IPS DF 4.7 (cell line): ENCODE measurements at regions not wholly inside any gene's neighbourhood (a gene's known extent, or its start where the extent isn't known, plus 50 kb on each side); places are given as distances from the start of the nearest gene placed in this dataset.
"Not testable (repeated sequence)": the region's sequence is repeated elsewhere in the genome, so short reads cannot be mapped to it uniquely, and the experiment has no call there.

Experiments
- DNase-seq: peaks from one replicate; pipeline ENCODE4 v3.0.0-alpha.2; 2013; ENCODE audit warnings: low spot score; ENCODE audit errors: extremely low read depth

DNA sequence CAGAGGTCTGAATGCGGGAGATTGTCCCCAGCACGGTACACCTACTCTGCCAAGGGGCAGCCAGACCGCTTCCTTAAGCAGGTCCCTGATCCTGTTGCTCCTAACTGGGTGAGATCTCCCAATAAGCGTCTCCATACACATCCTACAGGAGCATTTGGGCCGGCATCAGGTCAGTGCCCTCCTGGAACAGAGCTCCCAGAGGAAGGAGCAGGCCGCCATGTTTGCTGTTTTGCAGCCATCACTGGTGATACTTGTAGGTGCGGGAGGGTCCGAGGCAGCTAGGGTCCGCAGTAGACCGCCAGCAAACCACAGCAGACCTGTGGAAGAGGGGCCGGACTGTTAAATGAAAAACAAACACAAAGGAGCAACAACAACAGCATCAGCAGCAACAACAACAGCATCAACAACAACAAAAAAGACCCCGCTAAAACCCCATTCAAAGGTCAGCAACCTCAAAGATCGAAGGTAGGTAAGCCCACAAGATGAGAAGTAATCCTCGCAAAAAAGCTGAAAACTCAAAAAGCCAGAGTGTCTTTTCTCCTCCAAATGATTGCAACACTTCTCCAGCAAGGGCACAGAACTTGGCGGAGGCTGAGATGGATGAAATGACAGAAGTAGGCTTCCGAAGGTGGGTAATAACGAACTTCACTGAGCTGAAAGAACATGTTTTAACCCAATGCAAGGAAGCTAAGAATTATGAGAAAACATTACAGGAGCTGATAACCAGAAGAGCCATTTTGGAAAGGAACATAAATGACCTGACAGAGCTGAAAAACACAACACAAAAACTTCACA is 79.0 kb upstream of the CDH7 start:
- no peak for DNase-seq

DNA sequence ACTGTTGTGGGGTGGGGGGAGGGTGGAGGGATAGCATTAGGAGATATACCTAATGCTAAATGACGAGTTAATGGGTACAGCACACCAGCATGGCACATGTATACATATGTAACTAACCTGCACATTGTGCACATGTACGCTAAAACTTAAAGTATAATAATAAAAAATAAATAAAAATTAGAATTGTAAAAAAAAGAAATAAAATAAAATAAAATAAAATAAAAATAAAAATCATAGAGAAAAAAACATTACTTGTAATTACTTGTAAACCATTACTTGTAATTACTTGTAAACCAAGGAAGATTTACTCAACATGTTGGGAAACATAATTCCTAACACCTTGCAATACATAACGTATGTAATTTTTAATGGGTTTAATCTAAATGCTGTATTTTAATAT is 80.7 kb upstream of the CDH7 start:
- DNase-seq: not testable (repeated sequence)

DNA sequence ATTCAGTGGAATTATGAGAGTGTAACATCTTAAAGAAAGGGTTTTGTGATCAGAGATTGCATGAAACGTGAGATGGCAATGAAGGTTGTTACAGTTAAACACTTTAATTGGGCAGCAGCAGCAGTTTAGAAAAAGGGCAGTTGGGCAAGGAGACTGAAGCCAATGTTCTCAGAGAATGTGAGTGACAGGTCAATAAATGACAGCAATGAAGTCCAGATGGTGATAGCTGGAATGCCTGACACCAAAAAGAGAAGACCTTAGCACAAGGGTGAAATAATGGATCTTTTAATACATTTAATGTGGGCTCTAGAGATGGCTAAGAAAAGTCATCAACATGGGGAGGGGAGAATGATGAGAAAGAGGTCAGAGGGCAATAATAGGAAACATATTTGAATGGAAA is 89.4 kb upstream of the CDH7 start:
- no peak for DNase-seq

DNA sequence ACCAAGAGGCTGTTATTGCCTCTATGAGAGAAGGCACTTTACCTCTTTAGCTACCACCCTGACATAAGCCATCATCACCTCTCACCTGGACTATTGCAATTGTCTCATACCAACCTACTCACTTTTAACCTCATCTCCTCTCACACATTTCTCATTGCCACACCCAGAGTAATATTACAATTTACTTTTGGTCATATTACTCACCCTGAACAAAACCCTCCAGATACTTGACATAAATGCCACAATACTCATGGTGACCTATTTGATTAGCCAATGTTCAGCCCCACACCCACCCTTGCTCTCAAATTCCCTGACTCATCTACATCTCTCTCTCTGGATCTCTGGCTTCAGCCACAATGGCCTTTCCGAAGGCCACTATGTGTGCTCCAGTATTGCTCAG is 90.9 kb upstream of the CDH7 start:
- no peak for DNase-seq

DNA sequence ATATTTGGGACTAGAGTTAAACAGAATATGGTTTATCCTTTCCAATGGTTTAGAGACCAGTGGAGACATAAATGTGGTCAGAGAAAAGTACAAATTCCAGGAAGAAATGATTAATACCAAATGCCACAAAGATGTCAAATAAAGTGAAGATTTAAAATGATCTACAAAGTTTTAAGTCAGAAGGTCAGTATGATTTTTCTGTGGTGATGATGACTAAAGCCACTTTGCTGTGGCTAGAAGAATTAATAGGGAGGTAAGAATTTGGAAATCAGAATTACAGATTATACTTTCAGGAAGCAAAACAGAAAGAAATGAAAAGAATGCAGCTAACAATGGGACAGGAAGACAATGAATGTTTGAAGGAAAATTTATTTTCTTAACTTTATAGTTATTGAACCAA is 91.5 kb upstream of the CDH7 start:
- no peak for DNase-seq

DNA sequence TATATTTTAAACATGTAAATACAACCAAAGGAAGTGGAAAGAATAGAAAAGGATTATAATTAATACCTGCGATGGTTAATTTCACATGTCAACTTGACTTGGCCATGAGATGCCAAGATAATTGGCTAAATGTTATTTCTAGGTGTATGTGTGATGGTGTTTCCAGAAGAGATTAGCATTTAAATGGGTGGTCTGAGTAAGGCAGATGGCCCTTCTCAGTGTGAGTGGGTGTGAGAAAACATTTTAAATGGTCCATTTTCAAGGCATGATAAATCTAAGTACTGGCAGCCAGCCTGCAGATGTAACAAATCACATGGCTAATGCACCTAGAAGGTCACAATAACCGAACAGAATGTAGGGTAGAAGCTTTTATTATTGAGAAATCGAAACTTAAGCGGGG is 99.6 kb upstream of the CDH7 start:
- no peak for DNase-seq

DNA sequence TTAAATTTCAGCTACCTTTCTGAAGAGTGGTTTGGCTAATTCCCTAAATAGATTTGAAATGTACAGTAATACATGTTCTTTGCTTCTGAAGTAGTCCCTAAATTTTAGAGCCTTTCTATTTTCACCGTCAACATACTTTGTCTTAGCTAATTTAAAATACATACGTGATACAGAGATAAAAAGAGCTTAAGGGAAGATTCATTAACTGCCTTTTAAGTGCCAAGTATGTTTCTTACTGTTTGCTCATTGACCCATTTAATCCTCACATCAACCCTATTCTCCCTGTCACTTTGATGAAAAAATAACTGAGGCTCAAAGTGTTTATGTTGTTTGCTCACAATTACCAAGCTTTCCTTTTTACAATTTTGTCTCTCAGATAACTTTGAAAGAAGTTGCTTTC is 118.6 kb upstream of the CDH7 start:
- DNase-seq: no peak

DNA sequence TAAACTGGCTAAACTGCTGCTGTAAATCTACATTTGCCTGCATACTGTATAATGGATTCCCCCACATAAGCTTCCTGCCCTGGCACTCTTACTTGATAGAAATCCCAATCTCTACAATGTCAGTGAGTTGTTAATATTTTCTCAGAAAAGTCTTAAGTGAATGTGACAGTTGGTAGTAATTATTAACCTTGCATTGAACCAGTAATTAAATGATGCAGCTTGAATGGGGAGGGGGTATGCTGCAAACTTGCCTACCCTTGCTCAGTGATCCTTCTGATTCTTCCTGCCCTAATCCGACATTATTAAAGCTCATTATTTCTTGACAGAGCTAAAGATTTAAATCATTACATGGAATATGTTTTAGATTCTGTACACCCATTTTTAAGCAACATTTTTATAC is 119.0 kb upstream of the CDH7 start:
- no peak for DNase-seq

DNA sequence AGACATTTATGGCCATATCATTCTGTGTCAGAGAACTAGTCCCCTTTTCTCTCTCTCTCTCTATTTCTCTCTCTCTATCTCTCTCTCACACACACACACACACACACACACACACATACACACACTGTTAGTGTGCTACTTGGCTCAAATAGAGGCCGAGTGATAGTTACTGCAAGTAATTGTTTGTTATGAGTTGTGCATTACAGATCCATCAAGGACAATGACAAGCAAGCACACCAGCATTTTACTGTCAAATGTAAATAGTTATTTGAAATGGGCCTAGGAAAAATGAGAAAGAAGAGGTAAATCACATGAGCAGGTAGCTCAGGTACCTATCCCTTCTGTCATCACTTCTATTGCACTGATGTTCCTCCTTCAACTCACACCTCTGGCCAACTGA is 122.4 kb upstream of the CDH7 start:
- DNase-seq: no peak

DNA sequence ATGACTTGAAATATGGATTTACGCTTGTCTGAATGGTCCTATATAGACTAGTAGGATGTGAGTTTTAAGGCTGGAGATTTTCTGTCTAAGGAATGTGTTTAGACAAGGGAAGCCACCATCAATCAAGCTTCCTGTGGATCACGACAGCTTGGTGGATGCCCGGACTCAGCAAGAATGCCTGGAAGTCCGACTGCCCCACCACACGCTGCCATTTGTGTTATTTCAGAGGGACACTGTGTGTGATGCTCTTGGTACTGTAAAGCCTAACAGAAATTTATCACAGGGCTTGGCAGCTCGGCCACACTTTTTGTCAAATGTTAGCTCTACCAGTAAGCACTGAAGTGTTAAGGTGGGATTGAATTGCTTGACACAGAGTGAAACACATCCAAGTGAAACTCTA is 127.1 kb upstream of the CDH7 start:
- no peak for DNase-seq

DNA sequence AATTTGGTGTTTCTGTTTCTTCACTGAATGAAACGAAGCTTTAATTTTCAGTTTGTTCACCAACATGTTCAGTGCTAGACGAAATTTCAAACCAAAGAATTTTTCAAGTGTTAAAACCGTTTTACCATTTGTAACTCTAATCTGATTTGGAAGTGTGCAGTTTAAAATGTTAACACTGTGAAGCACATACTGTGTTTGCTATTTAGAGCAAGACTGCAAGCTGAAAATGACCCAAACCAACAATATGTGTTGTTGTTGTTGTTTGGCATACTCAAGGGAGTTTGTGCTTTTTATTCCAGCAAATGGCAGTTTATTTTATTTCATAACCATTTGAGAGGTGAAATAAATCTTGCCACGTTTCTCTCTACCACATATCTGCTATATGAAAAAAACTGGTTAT is 128.4 kb upstream of the CDH7 start:
- no peak for DNase-seq

DNA sequence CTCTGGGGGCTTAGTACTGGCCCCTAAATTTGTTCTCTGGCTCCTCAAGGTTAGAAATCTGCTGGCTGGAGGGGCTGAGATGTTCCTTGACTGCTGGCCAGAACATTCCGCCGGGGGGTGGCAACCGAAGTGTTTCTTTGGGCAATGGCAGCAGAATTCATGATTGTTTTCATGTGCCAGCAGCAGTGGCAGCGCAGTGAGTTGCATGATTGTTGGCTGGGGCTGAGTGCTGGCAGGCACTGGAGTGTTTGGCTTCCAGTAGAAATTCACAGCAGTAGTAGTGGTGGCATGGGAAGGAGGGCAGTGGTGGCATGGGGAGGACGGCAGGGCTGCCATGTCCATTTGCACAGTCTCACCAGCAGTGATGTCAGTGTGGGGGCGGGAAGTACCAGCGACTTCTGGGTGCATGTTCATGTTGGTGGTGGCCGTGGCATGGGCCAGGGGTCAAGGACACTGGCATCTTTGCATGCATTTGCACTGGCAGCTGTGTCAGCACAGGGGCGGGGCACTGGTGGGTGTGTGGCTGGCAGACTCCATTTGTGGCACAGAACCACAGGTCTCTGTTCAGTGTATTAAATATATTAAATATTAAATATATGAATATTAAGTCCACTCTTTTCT is 130.6 kb upstream of the CDH7 start:
- no peak for DNase-seq

DNA sequence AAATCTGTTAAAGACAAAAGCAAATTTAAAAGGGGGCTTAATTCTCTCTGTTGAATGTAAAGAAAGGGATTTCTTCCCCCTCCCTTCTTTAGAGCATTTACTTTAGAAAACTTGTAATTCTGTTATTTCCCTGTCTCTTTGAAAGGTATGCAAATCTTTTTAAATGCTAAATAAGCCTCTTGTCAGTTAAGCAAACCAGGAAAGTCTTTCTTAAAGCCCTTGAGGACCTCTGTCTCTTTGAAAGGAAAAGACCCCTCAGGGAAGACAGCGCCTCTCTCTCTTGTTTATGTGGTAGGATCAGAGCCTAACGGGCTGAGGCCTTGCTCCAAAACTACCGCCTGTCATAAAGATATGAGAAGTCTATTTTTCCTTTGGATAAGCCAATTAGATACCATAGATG is 139.9 kb upstream of the CDH7 start:
- DNase-seq: peak; percentile 38

DNA sequence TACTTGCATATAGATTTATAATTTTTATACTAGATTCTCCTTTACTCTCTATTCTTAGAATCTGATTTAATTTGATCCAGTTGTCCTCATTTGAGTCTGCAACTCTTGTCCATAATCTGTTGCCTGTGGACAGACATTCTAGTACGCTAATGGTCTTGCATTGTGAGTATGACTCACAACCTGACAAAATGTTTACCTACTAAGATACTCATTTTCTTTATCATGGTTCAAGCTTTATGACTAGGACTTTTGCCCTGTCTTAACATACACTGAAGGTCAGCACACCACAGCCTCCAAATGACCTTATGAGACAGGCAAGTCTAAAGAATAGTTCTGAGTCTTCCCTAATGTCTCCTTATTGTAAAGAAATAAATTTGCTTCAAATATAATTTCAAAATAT is 142.3 kb upstream of the CDH7 start:
- no peak for DNase-seq

DNA sequence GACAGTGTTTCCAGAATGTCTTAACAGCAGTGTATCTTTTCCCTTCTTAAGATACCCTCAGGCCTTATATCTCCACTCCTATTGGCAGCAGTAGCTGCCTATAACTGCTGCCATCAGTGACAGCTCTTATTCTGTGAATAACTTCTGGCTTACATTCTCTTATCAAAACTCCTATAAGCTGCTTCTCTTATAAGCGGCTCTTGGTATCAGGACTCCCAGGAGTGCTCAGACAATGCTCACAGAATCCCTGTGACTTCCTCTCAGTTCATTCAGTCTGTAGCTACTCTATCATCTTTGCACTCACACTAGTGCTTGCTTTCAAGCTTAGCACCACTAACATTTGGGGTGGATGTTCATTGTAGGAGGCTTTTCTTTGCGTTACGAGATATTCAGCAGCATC is 143.7 kb upstream of the CDH7 start:
- DNase-seq: no peak

DNA sequence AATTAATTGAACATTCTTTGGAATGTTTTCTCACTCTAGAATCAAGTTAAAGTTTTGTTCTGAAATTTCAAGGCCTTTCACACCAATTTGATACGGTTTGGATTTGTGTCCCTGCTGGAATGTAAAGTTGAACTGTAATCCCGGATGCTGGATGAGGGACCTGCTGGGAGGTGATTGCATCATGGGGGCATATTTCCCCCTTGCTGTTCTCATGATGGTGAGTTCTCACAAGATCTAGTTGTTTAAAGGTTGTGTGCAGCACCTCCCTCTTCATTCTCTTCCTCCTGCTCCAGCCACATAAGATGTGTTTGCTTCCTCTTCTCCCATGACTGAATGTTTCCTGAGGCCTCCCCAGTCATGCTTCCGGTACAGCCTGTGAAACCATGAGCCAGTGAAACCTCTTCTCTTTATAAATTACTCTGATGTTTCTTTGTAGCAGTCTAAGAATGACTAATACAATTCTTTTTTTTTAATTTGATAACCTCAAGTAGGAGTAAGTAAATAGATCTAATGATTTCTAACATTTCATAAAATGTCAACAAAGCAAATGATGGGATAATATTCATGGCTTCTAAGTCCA is 144.2 kb upstream of the CDH7 start:
- no peak for DNase-seq

DNA sequence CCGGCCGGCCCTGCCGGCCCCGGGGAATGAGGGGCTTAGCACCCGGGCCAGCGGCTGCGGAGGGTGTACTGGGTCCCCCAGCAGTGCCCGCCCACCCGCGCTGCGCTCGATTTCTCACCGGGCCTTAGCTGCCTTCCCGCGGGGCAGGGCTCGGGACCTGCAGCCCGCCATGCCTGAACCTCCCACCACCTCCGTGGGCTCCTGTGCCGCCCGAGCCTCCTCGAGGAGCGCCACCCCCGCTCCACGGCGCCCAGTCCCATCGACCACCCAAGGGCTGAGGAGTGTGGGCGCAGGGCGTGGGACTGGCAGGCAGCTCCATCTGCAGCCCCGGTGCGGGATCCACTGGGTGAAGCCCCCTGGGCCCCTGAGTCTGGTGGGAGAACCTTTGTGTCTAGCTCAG is 145.5 kb upstream of the CDH7 start:
- DNase-seq: not testable (repeated sequence)

DNA sequence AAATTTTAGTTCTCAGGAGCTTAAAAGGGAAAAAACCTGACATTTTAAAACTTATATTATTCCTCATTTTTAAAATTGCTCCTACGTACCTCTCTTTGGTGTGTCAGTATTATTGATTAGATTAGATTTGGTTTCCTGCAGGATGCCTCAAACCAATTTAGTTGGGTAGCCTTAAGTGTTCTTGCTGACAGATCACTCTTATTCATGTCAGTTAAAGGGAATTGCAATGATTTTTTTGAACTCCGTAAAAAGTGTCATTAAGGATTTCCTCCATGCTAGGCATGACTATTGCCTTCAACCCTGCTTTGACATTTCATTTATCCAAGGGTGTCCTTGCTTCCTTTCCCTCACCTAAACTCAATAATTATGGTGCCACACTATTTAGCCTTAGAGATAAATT is 149.0 kb upstream of the CDH7 start:
- DNase-seq: no peak

DNA sequence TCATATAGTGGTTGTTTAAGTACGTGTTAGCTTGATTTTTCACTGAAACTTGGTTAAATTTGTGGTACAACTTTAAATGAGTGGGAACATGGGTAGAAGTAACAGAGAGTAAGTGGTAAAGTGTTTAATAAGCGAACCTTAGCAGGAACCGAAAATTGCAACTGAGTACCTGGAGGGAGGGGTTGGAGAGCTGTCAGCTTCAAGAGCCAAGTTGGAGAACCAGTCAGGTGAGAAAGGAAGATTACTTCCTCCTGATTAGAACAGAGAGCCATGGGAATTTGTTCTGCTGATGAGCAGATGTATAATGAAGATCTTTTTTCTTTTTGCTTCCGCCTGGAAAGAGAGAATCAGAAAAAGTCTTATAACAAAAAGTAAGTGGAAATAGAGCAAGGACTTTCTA is 158.4 kb upstream of the CDH7 start:
- peak; percentile 9 for DNase-seq

DNA sequence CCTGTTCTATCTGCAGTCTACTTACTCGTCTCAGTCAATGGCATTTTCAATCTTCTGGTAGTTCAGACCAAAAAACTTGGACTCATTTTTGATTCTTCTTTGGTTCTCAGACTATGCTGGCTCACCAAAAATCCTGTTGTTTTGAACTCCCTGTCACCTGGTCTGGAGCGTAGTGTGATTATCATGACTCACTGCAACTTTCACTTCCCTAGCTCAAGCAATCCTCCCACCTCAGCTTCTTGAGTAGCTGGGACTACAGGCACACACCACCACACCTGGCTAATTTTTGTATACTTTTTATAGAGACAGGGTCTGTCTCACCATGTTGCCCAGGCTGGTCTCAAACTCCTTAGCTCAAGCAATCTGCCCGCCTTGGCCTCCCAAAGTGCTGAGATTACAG is 163.3 kb upstream of the CDH7 start:
- DNase-seq: no peak

DNA sequence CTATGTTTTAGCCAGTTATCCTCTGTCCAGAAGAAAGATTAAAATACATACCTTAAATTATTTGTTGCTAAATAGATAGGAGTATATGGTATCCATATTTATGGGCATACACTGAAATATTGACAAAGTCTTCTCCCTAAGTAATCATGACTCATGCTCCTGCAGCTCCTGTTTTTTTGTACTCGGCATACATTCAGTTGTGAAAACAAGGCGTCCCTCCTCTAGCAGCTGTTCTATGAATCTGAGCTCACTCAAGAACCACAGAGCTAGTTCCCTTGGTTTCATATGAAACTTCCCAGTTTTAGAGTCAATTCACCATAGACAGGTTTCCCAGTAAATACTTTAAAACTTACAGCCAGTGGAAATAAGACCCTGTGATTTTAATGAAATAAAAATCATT is 168.7 kb upstream of the CDH7 start:
- DNase-seq: not testable (repeated sequence)

DNA sequence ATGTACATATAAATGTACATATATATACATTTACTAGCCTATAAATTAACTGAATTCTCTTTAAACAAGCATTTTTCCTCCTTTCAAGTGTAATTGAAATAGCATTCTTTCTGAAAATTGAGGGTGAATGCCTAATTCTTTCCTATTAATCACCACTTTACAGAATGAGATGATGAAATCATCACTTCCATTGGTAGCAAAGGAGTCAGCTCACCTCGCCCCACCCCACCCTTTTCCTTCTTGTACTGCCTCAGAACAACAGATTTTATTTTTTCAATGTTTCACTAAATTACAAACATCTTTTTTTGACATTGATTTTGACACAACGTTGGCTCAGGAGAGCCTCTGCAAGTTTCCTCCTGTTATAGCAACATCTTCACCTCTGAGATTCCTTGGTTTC is 181.9 kb upstream of the CDH7 start:
- DNase-seq: no peak

DNA sequence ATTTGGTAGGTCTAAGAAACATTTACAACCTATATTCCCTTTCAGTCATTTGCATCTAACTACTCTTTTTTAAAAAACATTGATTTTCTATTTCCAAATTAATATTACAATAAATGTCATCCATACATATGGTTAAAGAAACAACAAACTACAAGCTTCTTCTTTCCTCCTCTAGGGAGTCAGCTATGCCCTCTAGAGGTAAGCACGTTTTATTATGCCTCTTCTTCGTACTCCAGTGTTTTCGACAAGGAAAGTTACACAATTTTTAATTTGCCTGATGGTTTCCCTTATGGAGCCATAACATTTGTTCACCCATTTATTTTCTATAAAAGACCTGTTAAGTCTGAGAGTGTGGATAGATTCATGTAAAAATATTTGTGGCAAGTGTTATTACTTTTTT is 183.4 kb upstream of the CDH7 start:
- no peak for DNase-seq
